H1 (cell line): ENCODE measurements at regions not wholly inside any gene's neighbourhood (a gene's known extent, or its start where the extent isn't known, plus 50 kb on each side); places are given as distances from the start of the nearest gene placed in this dataset.

ENCODE experiments used
- CTCF ChIA-PET: fragments of 300-600 bp; sonication (Branson Sonifier 250); formaldehyde crosslinking; loops from one replicate; lab custom pipeline; 2021; ENCODE audit not compliant: partially characterized antibody; lab: Charles Lee
- POLR2A ChIA-PET: fragments of 300-600 bp; sonication (Branson Sonifier 250); formaldehyde crosslinking; loops from one replicate; lab custom pipeline; 2021; ENCODE audit warnings: inconsistent platforms; ENCODE audit not compliant: partially characterized antibody; lab: Charles Lee
- DNase-seq, 2 experiments: peaks; one replicate each; pipeline versions ENCODE4 v3.0.0 to v3.0.0-alpha.2; 2010 to 2022; ENCODE audit warnings: low spot score in 2 of 2, low read depth in 1 of 2, mixed read lengths in 1 of 2
- FAIRE-seq: peaks from 2 replicates; lab custom pipeline; 2011; peaks lifted over from hg19 to GRCh38; lab: Jason Lieb, UNC
- H2AFZ ChIP-seq: 2 replicates; pipeline ENCODE4 v1.8.1; 2012; ENCODE audit warnings: low read length, inconsistent platforms
- H2AK5ac ChIP-seq: 2 replicates; pipeline ENCODE4 v1.6.1; 2013; ENCODE audit warnings: low read depth, low read length
- H2BK120ac ChIP-seq: replicated peaks from 2 replicates; pipeline ENCODE3; 2013; ENCODE audit warnings: low read depth, low read length, inconsistent platforms
- H2BK12ac ChIP-seq: 2 replicates; pipeline ENCODE4 v1.6.1; 2013; ENCODE audit warnings: low read depth, low read length
- H2BK15ac ChIP-seq: 2 replicates; pipeline ENCODE4 v1.6.1; 2013; ENCODE audit warnings: low read length
- H2BK20ac ChIP-seq: 2 replicates; pipeline ENCODE4 v1.6.1; 2013; ENCODE audit warnings: low read length
- H2BK5ac ChIP-seq: 2 replicates; pipeline ENCODE4 v1.6.1; 2013; ENCODE audit warnings: low read depth, low read length
- H3K14ac ChIP-seq: 2 replicates; pipeline ENCODE4 v1.6.1; 2013; ENCODE audit warnings: inconsistent platforms; ENCODE audit not compliant: insufficient read length
- H3K18ac ChIP-seq: 2 replicates; pipeline ENCODE4 v1.6.1; 2013; ENCODE audit warnings: low read length; ENCODE audit errors: extremely low read depth
- H3K23ac ChIP-seq: 2 replicates; pipeline ENCODE4 v1.6.1; 2013; ENCODE audit warnings: inconsistent platforms; ENCODE audit not compliant: insufficient read length
- H3K23me2 ChIP-seq: 2 replicates; pipeline ENCODE4 v1.6.1; 2013; ENCODE audit warnings: low read depth, low read length
- H3K27ac ChIP-seq: 2 replicates; pipeline ENCODE4 v1.6.1; 2011; ENCODE audit warnings: low read depth, low read length, inconsistent platforms
- H3K27me3 ChIP-seq, 4 experiments: replicated peaks in 1 of 4; 1 replicate in 1 of 4; 2 replicates in 3 of 4; pipeline versions ENCODE4 v1.6.1 to v1.8.1; 2011 to 2013; ENCODE audit warnings: low read length in 3 of 4, mild to moderate bottlenecking in 3 of 4, inconsistent platforms in 2 of 4, mixed read lengths in 2 of 4, moderate library complexity in 1 of 4; ENCODE audit not compliant: control insufficient read depth in 3 of 4, insufficient read depth in 3 of 4; ENCODE audit errors: extremely low read depth in 1 of 4
- H3K36me3 ChIP-seq, 4 experiments: 2 replicates each; pipeline versions ENCODE4 v1.6.1 to v1.8.1; 2011 to 2013; ENCODE audit warnings: mild to moderate bottlenecking in 4 of 4, low read length in 3 of 4, moderate library complexity in 2 of 4, control low read depth in 1 of 4, inconsistent platforms in 1 of 4; ENCODE audit not compliant: insufficient read depth in 4 of 4, control insufficient read depth in 2 of 4
- H3K4ac ChIP-seq: replicated peaks from 2 replicates; pipeline ENCODE3; 2013; ENCODE audit warnings: low read length, low read depth, mixed read lengths, inconsistent platforms; ENCODE audit not compliant: insufficient read length
- H3K4me1 ChIP-seq, 4 experiments: replicated peaks in 1 of 4; 1 replicate in 1 of 4; 2 replicates in 3 of 4; pipeline versions ENCODE4 v1.6.1 to v1.8.1; 2011 to 2013; ENCODE audit warnings: low read length in 3 of 4, inconsistent platforms in 2 of 4, mixed read lengths in 1 of 4; ENCODE audit not compliant: insufficient read depth in 4 of 4, control insufficient read depth in 3 of 4
- H3K4me2 ChIP-seq, 2 experiments: 2 replicates each; pipeline versions ENCODE4 v1.6.1 to v1.8.1; 2011 to 2013; ENCODE audit warnings: low read depth in 2 of 2, low read length in 2 of 2, control low read depth in 1 of 2, inconsistent platforms in 1 of 2, mild to moderate bottlenecking in 1 of 2; ENCODE audit not compliant: insufficient read depth in 1 of 2
- H3K4me3 ChIP-seq, 4 experiments: fragments of 200-600, 300-600 bp in 1 of 4; sonication (generic), shearing (Covaris generic), sonication (Bioruptor Twin) in 1 of 4; 2 replicates each; pipeline versions ENCODE4 v1.5.1 to v1.8.1; 2011 to 2016; ENCODE audit warnings: low read length in 4 of 4, low read depth in 3 of 4, control low read depth in 2 of 4, inconsistent platforms in 2 of 4, mild to moderate bottlenecking in 2 of 4, mixed read lengths in 1 of 4, moderate library complexity in 1 of 4; ENCODE audit not compliant: insufficient read depth in 2 of 4; ENCODE audit errors: extremely low read depth in 1 of 4
- H3K56ac ChIP-seq: replicated peaks from 2 replicates; pipeline ENCODE3; 2013; ENCODE audit warnings: low read depth, mild to moderate bottlenecking, mixed read lengths, low read length, inconsistent platforms; ENCODE audit not compliant: insufficient read length
- H3K79me1 ChIP-seq: 2 replicates; pipeline ENCODE4 v1.6.1; 2013; ENCODE audit warnings: low read depth, low read length, control low read depth
- H3K79me2 ChIP-seq, 2 experiments: 2 replicates each; pipeline versions ENCODE4 v1.6.1 to v1.8.1; 2012 to 2013; ENCODE audit warnings: low read length in 2 of 2, mild to moderate bottlenecking in 2 of 2, inconsistent platforms in 1 of 2; ENCODE audit not compliant: insufficient read depth in 2 of 2, control insufficient read depth in 1 of 2
- H3K9ac ChIP-seq, 4 experiments: replicated peaks in 1 of 4; 1 replicate in 1 of 4; 2 replicates in 3 of 4; pipeline versions ENCODE4 v1.6.1 to v1.8.1; 2011 to 2013; ENCODE audit warnings: low read depth in 3 of 4, low read length in 3 of 4, control low read depth in 2 of 4, mild to moderate bottlenecking in 2 of 4, moderate library complexity in 2 of 4, inconsistent platforms in 1 of 4; ENCODE audit errors: extremely low read depth in 1 of 4
- H3K9me3 ChIP-seq, 2 experiments: 2 replicates each; pipeline versions ENCODE4 v1.6.1 to v1.8.1; 2012 to 2013; ENCODE audit warnings: mild to moderate bottlenecking in 2 of 2, moderate library complexity in 2 of 2, control low read depth in 1 of 2, inconsistent platforms in 1 of 2, low read depth in 1 of 2, low read length in 1 of 2, mixed read lengths in 1 of 2; ENCODE audit not compliant: insufficient read depth in 2 of 2
- H4K20me1 ChIP-seq, 2 experiments: replicated peaks in 1 of 2; 2 replicates each; pipeline versions ENCODE3 to v1.8.1; 2011 to 2013; ENCODE audit warnings: inconsistent platforms in 2 of 2, low read length in 2 of 2, mild to moderate bottlenecking in 1 of 2; ENCODE audit not compliant: insufficient read depth in 2 of 2, control insufficient read depth in 1 of 2
- H4K5ac ChIP-seq: 2 replicates; pipeline ENCODE4 v1.6.1; 2013; ENCODE audit warnings: low read length, low read depth, mixed read lengths, inconsistent platforms; ENCODE audit not compliant: insufficient read length
- H4K8ac ChIP-seq: 2 replicates; pipeline ENCODE4 v1.8.0; 2013; ENCODE audit warnings: mild to moderate bottlenecking, moderate library complexity, low read length, inconsistent platforms; ENCODE audit not compliant: insufficient read depth; ENCODE audit errors: extremely low read depth
- H4K91ac ChIP-seq: replicated peaks from 2 replicates; pipeline ENCODE3; 2013; ENCODE audit warnings: low read length, mixed read lengths, inconsistent platforms; ENCODE audit not compliant: insufficient read length
- ASH2L ChIP-seq: fragments of 200-600, 300-600 bp; sonication (generic); IDR thresholded peaks from one replicate; pipeline ENCODE4 v1.7.1; 2017; ENCODE audit warnings: low read length
- BCL11A ChIP-seq, 2 experiments: IDR thresholded peaks; one replicate each; pipeline ENCODE4 v1.6.1; 2011; ENCODE audit warnings: low read depth in 2 of 2, low read length in 2 of 2, mild to moderate bottlenecking in 2 of 2
- CBX5 ChIP-seq: fragments of 300-800, 300-1000 bp; sonication (generic); IDR thresholded peaks from 2 replicates; pipeline ENCODE4 v1.7.1; 2016; ENCODE audit warnings: antibody characterized with exemption, low read length, low read depth
- CBX8 ChIP-seq: fragments of 300-800, 300-1000 bp; sonication (generic); IDR thresholded peaks from 2 replicates; pipeline ENCODE4 v1.7.1; 2016; ENCODE audit warnings: low read depth, low read length, borderline replicate concordance
- EP300 ChIP-seq, 2 experiments: IDR thresholded peaks; 1 replicate in 1 of 2; 2 replicates in 1 of 2; pipeline ENCODE4 v1.6.1; 2011 to 2012; ENCODE audit warnings: low read depth in 2 of 2, low read length in 2 of 2, mild to moderate bottlenecking in 2 of 2, borderline replicate concordance in 1 of 2, inconsistent platforms in 1 of 2, moderate library complexity in 1 of 2
- EZH2 ChIP-seq: fragments of 200-600 bp; sonication (generic); IDR thresholded peaks from 2 replicates; pipeline ENCODE4 v1.7.1; 2012; ENCODE audit warnings: low read depth, mild to moderate bottlenecking, moderate library complexity, low read length, inconsistent platforms; ENCODE audit not compliant: severe bottlenecking
- GTF2F1 ChIP-seq: IDR thresholded peaks from 2 replicates; pipeline ENCODE4 v1.6.1; 2012; ENCODE audit warnings: low read depth, low read length, improper control_type of control experiment, borderline replicate concordance
- SP1 ChIP-seq: IDR thresholded peaks from 2 replicates; pipeline ENCODE4 v1.6.1; 2011; ENCODE audit warnings: low read depth, low read length
- TEAD4 ChIP-seq: IDR thresholded peaks from 2 replicates; pipeline ENCODE4 v1.6.1; 2012; ENCODE audit warnings: low read depth, low read length, inconsistent platforms, mixed read lengths
- WGBS, 2 experiments: shearing (Covaris generic) in 1 of 2; methylation state at CpG; one replicate each; pipeline versions ENCODE4 v1.1.6 to v1.1.7; 2013 to 2015; ENCODE audit warnings: low lambda C conversion rate in 2 of 2, mixed read lengths in 2 of 2, inconsistent platforms in 1 of 2, low coverage in 1 of 2, missing lambda C conversion rate in 1 of 2; ENCODE audit not compliant: insufficient replicate concordance in 2 of 2, insufficient coverage in 1 of 2, insufficient read length in 1 of 2; ENCODE audit errors: extremely low coverage in 1 of 2, missing lambda C conversion rate in 1 of 2; 5-methylcytosine and 5-hydroxymethylcytosine counted together
- TF ChIP-seq, protein P1 (sequence below), 3 experiments: IDR thresholded peaks; 1 replicate in 2 of 3; 2 replicates in 1 of 3; pipeline versions ENCODE4 v1.5.1 to v1.6.1; 2011; ENCODE audit warnings: low read length in 3 of 3, mild to moderate bottlenecking in 3 of 3, inconsistent platforms in 2 of 3, low read depth in 1 of 3, moderate library complexity in 1 of 3; ENCODE audit not compliant: insufficient read depth in 1 of 3; ENCODE audit errors: control extremely low read depth in 1 of 3
- TF ChIP-seq, protein P2 (sequence below): IDR thresholded peaks from 2 replicates; pipeline ENCODE4 v1.6.1; 2011; ENCODE audit warnings: low read length, improper control_type of control experiment

- no peaks in the 10 kb centered on the region for H3K79me2 ChIP-seq
- H3K27ac ChIP-seq, result no peak overlapping the region
- H2AK5ac ChIP-seq, result no peak overlapping the region
- no peak overlapping the region for H3K23ac ChIP-seq
- no peak overlapping the region for H4K91ac ChIP-seq
- H3K9ac ChIP-seq, result no peak overlapping the region
- no peak overlapping the region for H2BK12ac ChIP-seq
- H3K23me2 ChIP-seq, result no peaks in the 10 kb centered on the region; the same call in 1 of the 2 replicates
- peaks cover 0 to 10% (median 7%) of the 10 kb centered on the region in 4 experiments; a peak in 3 of 7 replicates for H3K4me1 ChIP-seq
- H3K36me3 ChIP-seq, result no peaks in the 10 kb centered on the region
- no peak overlapping the region for H3K4me3 ChIP-seq
- no peak overlapping the region for H2BK15ac ChIP-seq
- no peak overlapping the region for H4K8ac ChIP-seq
- H3K4ac ChIP-seq, result no peak overlapping the region
- no peak overlapping the region for H2AFZ ChIP-seq
- H3K27me3 ChIP-seq, result no peaks in the 10 kb centered on the region
- CTCF ChIA-PET, result no interaction called here
- no peak overlapping the region for H3K18ac ChIP-seq
- no peaks in the 10 kb centered on the region for H4K20me1 ChIP-seq
- no peaks in the 10 kb centered on the region for H3K79me1 ChIP-seq
- no peak overlapping the region for H2BK20ac ChIP-seq
- FAIRE-seq (no peak), DNase-seq (no peak)
- no peak overlapping the region for H4K5ac ChIP-seq
- H2BK5ac ChIP-seq, result no peak overlapping the region
- WGBS, 2 experiments, result 93% methylated on average over 1 of the region's 1 CpG; no CpG with 5 or more reads in 1 of the 2 experiments
- no peak overlapping the region for H3K56ac ChIP-seq
- no peak overlapping the region for H3K4me2 ChIP-seq
- H2BK120ac ChIP-seq, result no peak overlapping the region
- POLR2A ChIA-PET, result no interaction called here
- H3K9me3 ChIP-seq, result no peaks in the 10 kb centered on the region
- no peak overlapping the region for H3K14ac ChIP-seq
- TF ChIP-seq BCL11A (IDR thresholded peaks at IDR 0.05; ENCODE audit: low read depth in 2 of 2, low read length in 2 of 2) (no peak), CBX5 (no peak), GTF2F1 (no peak), EZH2 (no peak), EP300 (IDR thresholded peaks at IDR 0.05; ENCODE audit: borderline replicate concordance in 1 of 2, low read depth in 2 of 2, low read length in 2 of 2) (no peak), CBX8 (no peak), ASH2L (no peak), TEAD4 (no peak), SP1 (no peak)
- TF ChIP-seq, protein P1, sequence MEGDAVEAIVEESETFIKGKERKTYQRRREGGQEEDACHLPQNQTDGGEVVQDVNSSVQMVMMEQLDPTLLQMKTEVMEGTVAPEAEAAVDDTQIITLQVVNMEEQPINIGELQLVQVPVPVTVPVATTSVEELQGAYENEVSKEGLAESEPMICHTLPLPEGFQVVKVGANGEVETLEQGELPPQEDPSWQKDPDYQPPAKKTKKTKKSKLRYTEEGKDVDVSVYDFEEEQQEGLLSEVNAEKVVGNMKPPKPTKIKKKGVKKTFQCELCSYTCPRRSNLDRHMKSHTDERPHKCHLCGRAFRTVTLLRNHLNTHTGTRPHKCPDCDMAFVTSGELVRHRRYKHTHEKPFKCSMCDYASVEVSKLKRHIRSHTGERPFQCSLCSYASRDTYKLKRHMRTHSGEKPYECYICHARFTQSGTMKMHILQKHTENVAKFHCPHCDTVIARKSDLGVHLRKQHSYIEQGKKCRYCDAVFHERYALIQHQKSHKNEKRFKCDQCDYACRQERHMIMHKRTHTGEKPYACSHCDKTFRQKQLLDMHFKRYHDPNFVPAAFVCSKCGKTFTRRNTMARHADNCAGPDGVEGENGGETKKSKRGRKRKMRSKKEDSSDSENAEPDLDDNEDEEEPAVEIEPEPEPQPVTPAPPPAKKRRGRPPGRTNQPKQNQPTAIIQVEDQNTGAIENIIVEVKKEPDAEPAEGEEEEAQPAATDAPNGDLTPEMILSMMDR (IDR thresholded peaks at IDR 0.05; ENCODE audit: control extremely low read depth in 1 of 3, insufficient read depth in 1 of 3, low read depth in 1 of 3, low read length in 3 of 3), result no peak
- TF ChIP-seq, protein P2, sequence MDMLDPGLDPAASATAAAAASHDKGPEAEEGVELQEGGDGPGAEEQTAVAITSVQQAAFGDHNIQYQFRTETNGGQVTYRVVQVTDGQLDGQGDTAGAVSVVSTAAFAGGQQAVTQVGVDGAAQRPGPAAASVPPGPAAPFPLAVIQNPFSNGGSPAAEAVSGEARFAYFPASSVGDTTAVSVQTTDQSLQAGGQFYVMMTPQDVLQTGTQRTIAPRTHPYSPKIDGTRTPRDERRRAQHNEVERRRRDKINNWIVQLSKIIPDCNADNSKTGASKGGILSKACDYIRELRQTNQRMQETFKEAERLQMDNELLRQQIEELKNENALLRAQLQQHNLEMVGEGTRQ, result no peak
These were observed 724.7 kb downstream of the GALR1 start for GRCh38 chr18:77974329-77974728.
